Activated CD4-positive, alpha-beta T cell treated with anti-CD3 and anti-CD28 coated beads, Interleukin-2, amount 10 ng/mL, durations not matched to agents 7 days and 5 days (primary cell): ENCODE measurements at regions not wholly inside any gene's neighbourhood (a gene's known extent, or its start where the extent isn't known, plus 50 kb on each side); places are given as distances from the start of the nearest gene placed in this dataset.
"Not testable (repeated sequence)": the region's sequence is repeated elsewhere in the genome, so short reads cannot be mapped to it uniquely, and the experiment has no call there.

Source experiments
- CTCF ChIA-PET: fragments of 350-600 bp; sonication (Branson Sonifier 250); formaldehyde crosslinking; loops from one replicate; lab custom pipeline; 2021; ENCODE audit warnings: antibody characterized with exemption; lab: Charles Lee
- POLR2A ChIA-PET: fragments of 350-600 bp; sonication (Branson Sonifier 250); formaldehyde crosslinking; loops from one replicate; lab custom pipeline; 2021; ENCODE audit warnings: antibody characterized with exemption; lab: Charles Lee
- DNase-seq: peaks from one replicate; pipeline ENCODE4 v3.0.0-alpha.2; 2020
- H3K27ac Mint-ChIP-seq: one replicate; pipeline ENCODE4 v1.8.0; 2021; ENCODE audit warnings: mild to moderate bottlenecking, moderate library complexity, mixed read lengths
- H3K27me3 Mint-ChIP-seq: one replicate; pipeline ENCODE4 v1.8.0; 2021; ENCODE audit warnings: mixed read lengths
- H3K36me3 Mint-ChIP-seq: one replicate; pipeline ENCODE4 v1.8.0; 2021; ENCODE audit warnings: low read depth, mixed read lengths
- H3K4me1 Mint-ChIP-seq: one replicate; pipeline ENCODE4 v1.8.0; 2021; ENCODE audit warnings: mixed read lengths
- H3K4me3 Mint-ChIP-seq: one replicate; pipeline ENCODE4 v1.8.0; 2021; ENCODE audit warnings: mild to moderate bottlenecking, moderate library complexity, mixed read lengths
- H3K9me3 Mint-ChIP-seq: one replicate; pipeline ENCODE4 v1.8.0; 2021; ENCODE audit warnings: mixed read lengths

DNA sequence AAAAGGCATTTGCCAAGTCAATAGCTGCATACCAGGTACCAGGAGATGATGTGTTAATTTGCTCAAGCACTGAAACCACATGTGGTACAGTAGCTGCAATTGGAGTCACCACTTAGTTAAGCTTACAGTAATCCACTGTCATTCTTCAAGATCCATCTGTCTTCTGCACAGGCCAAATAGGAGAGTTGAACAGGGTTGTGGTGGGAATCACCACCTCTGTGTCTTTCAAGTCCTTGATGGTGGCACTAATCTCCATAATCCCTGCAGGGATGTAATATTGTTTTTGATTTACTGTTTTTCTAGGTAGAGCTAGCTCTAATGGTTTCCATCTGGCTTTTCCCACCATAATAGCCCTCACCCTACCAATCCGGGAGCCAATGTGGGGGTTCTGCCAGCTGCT lies 91.9 kb downstream of the FCRL5 start:
- ChIA-PET POLR2A (no interaction called here), CTCF (no interaction called here)
- DNase-seq = no peak
- peaks cover 3% of the 10 kb centered on the region for H3K27me3 Mint-ChIP-seq
- no peaks in the 10 kb centered on the region for H3K9me3 Mint-ChIP-seq
- no peaks in the 10 kb centered on the region for H3K4me1 Mint-ChIP-seq
- H3K27ac Mint-ChIP-seq = no peak overlapping the region
- H3K36me3 Mint-ChIP-seq = no peaks in the 10 kb centered on the region
- H3K4me3 Mint-ChIP-seq = no peak overlapping the region

- Mint-ChIP-seq H3K4me3 (no peak overlapping the region), H3K4me1 (no peaks in the 10 kb centered on the region), H3K27me3 (peaks cover 3% of the 10 kb centered on the region), H3K36me3 (no peaks in the 10 kb centered on the region), H3K27ac (no peak overlapping the region), H3K9me3 (no peaks in the 10 kb centered on the region)
- CTCF ChIA-PET = no interaction called here
- POLR2A ChIA-PET = no interaction called here
- no peak for DNase-seq
Observed at GRCh38 chr1:157457279-157457678, 95.0 kb downstream of the FCRL5 start.

DNA sequence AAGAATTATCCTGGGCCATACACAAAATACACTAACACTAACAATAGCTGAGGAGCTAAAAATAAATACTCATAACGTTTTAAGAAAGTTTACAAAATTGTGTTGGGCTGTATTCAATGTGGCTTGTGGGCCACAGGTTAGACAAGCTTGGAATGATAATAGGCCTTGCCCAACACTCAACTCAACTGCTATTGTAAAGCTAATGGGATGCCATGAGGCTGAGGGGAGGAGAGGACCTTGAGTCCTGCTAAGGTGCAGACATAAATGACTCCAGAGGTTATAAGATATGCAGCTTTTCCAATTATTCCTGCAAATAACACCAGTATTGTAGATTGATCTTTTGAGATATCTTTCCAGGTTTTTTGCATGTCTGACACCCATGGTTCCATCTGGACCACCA lies 97.0 kb downstream of the FCRL5 start:
- ChIA-PET POLR2A (no interaction called here), CTCF (no interaction called here)
- no peak overlapping the region for H3K4me3 Mint-ChIP-seq
- H3K27me3 Mint-ChIP-seq = no peaks in the 10 kb centered on the region
- no peaks in the 10 kb centered on the region for H3K36me3 Mint-ChIP-seq
- DNase-seq = no peak
- no peaks in the 10 kb centered on the region for H3K4me1 Mint-ChIP-seq
- no peak overlapping the region for H3K27ac Mint-ChIP-seq
- H3K9me3 Mint-ChIP-seq = no peaks in the 10 kb centered on the region

GRCh38 chr1:157450106-157450505 lies 102.2 kb downstream of the FCRL5 start:
- H3K4me3 Mint-ChIP-seq = no peak overlapping the region
- no peak for DNase-seq
- H3K27me3 Mint-ChIP-seq = no peaks in the 10 kb centered on the region
- ChIA-PET CTCF (no interaction called here), POLR2A (no interaction called here)
- no peak overlapping the region for H3K27ac Mint-ChIP-seq
- no peaks in the 10 kb centered on the region for H3K36me3 Mint-ChIP-seq
- H3K9me3 Mint-ChIP-seq = no peaks in the 10 kb centered on the region
- no peaks in the 10 kb centered on the region for H3K4me1 Mint-ChIP-seq

DNA sequence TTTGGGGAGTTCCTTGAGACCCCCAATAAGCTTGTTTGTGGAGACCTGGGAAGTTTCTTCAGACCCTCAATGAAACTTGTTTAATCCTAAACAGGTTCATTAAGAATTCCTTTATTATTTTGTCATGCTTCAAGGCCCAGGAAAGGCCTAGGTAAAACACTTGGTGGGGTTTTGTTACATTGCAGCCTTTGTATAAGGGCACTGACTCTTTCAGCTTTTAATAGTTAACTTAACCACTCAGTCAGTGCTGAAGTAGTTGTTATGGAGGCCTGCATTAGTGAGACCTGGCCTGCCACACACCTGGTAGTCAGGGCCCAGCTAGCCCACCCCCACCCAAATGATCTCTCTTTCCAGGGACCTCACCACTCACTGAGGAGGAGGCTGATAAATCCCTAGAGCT lies 103.7 kb downstream of the FCRL5 start:
- no peak for DNase-seq
- no peaks in the 10 kb centered on the region for H3K36me3 Mint-ChIP-seq
- ChIA-PET CTCF (no interaction called here), POLR2A (no interaction called here)
- no peaks in the 10 kb centered on the region for H3K4me1 Mint-ChIP-seq
- H3K9me3 Mint-ChIP-seq = no peaks in the 10 kb centered on the region
- H3K27ac Mint-ChIP-seq = no peak overlapping the region
- H3K27me3 Mint-ChIP-seq = no peaks in the 10 kb centered on the region
- H3K4me3 Mint-ChIP-seq = no peak overlapping the region

- DNase-seq, H3K27ac Mint-ChIP-seq, H3K4me1 Mint-ChIP-seq, POLR2A ChIA-PET, H3K36me3 Mint-ChIP-seq, CTCF ChIA-PET, H3K27me3 Mint-ChIP-seq, H3K9me3 Mint-ChIP-seq, H3K4me3 Mint-ChIP-seq: not testable (repeated sequence)
Observed at GRCh38 chr1:157446356-157446755, 106.0 kb downstream of the FCRL5 start.

GRCh38 chr1:157445616-157446140 lies 106.6 kb downstream of the FCRL5 start:
- H3K4me1 Mint-ChIP-seq, DNase-seq, H3K36me3 Mint-ChIP-seq, H3K4me3 Mint-ChIP-seq, POLR2A ChIA-PET, H3K27ac Mint-ChIP-seq, CTCF ChIA-PET, H3K27me3 Mint-ChIP-seq, H3K9me3 Mint-ChIP-seq: not testable (repeated sequence)

DNA sequence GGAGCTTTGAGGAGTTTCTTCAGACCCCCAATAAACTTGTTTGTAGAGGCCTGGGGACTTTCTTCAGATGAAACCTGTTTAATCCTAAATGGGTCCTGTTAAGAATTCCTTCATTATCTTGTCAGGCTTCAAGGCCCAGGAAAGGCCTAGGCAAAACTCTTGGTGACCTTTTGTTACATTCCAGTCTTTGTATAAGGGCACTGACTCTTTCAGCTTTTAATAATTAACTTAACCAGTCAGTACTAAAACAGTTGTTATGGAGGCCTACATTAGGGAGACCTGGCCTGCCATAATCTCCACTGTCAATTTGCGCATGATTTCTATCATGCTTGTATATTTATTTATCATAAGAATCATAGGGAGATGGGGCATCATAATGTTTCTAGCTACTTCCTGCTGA lies 110.2 kb downstream of the FCRL5 start:
- H3K4me1 Mint-ChIP-seq = no peaks in the 10 kb centered on the region
- H3K27ac Mint-ChIP-seq = no peak overlapping the region
- ChIA-PET CTCF (no interaction called here), POLR2A (no interaction called here)
- H3K9me3 Mint-ChIP-seq = no peaks in the 10 kb centered on the region
- peaks cover 2% of the 10 kb centered on the region for H3K27me3 Mint-ChIP-seq
- no peak for DNase-seq
- no peak overlapping the region for H3K4me3 Mint-ChIP-seq
- H3K36me3 Mint-ChIP-seq = no peaks in the 10 kb centered on the region

GRCh38 chr1:157439302-157439954 lies 112.9 kb downstream of the FCRL5 start:
- H3K9me3 Mint-ChIP-seq = no peaks in the 10 kb centered on the region
- no peak for DNase-seq
- ChIA-PET POLR2A (no interaction called here), CTCF (no interaction called here)
- H3K36me3 Mint-ChIP-seq = no peaks in the 10 kb centered on the region
- no peak overlapping the region for H3K4me3 Mint-ChIP-seq
- H3K4me1 Mint-ChIP-seq = no peaks in the 10 kb centered on the region
- H3K27ac Mint-ChIP-seq = no peak overlapping the region
- peaks cover 7% of the 10 kb centered on the region for H3K27me3 Mint-ChIP-seq

DNA sequence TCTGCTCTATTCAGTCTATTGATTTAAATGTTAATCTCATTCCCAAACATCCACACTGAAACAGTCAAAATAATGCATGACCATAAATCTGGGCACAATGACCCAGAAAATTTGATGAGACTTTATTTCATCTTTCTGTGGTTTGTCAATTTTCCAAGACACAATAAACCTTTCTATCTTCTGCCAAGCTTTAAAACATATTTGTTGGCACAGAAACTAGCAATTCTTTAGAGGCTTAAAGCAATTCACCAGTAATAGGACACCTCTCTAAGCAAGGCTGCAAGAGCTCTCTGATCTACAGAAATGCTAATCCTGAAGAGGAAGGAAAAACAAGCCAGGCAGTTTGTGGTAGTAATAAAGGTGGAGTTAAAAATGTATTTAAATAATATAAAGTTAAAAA lies 113.7 kb downstream of the FCRL5 start:
- POLR2A ChIA-PET = no interaction called here
- CTCF ChIA-PET = interaction anchor here (0.6 kb wide), 1 partner anchor 29 kb away, joined by 5 read pairs; no protein-coding TSS in a partner anchor
- H3K4me3 Mint-ChIP-seq = no peak overlapping the region
- H3K27ac Mint-ChIP-seq = no peak overlapping the region
- DNase-seq = no peak
- H3K36me3 Mint-ChIP-seq = no peaks in the 10 kb centered on the region
- H3K4me1 Mint-ChIP-seq = no peaks in the 10 kb centered on the region
- peaks cover 12% of the 10 kb centered on the region for H3K27me3 Mint-ChIP-seq
- H3K9me3 Mint-ChIP-seq = no peaks in the 10 kb centered on the region

DNA sequence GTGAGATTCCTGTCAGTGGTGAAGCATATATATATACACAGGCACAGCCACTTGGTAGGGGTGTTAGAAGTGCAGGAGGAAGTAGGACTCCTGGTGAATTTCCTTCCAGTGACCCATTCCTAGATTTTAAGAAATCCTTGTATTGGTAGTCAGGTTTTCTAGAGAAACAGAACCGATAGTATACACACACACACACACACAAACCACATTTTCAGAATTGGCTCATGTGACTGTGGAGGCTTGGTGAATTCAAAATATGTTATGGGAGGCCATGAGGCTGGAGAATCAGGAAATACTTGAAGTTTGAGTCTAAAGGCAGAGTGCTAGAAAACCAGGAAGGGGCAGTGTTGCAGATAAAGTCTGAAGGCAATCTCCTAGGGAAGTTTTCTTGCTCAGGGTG lies 114.2 kb downstream of the FCRL5 start:
- no peak for DNase-seq
- no peaks in the 10 kb centered on the region for H3K4me1 Mint-ChIP-seq

GRCh38 chr1:157437296-157437695 lies 115.0 kb downstream of the FCRL5 start:
- ChIA-PET CTCF (no interaction called here), POLR2A (no interaction called here)
- DNase-seq = no peak
- Mint-ChIP-seq H3K27me3 (peaks cover 16% of the 10 kb centered on the region), H3K36me3 (no peaks in the 10 kb centered on the region), H3K9me3 (no peaks in the 10 kb centered on the region), H3K4me3 (no peak overlapping the region), H3K4me1 (no peaks in the 10 kb centered on the region), H3K27ac (no peak overlapping the region)

More for the DNA sequence above, 114.2 kb downstream of the FCRL5 start:
- H3K4me3 Mint-ChIP-seq = no peak overlapping the region
- no peak overlapping the region for H3K27ac Mint-ChIP-seq
- no peaks in the 10 kb centered on the region for H3K9me3 Mint-ChIP-seq
- H3K36me3 Mint-ChIP-seq = no peaks in the 10 kb centered on the region
- H3K27me3 Mint-ChIP-seq = peaks cover 16% of the 10 kb centered on the region
- CTCF ChIA-PET = no interaction called here
- POLR2A ChIA-PET = no interaction called here

DNA sequence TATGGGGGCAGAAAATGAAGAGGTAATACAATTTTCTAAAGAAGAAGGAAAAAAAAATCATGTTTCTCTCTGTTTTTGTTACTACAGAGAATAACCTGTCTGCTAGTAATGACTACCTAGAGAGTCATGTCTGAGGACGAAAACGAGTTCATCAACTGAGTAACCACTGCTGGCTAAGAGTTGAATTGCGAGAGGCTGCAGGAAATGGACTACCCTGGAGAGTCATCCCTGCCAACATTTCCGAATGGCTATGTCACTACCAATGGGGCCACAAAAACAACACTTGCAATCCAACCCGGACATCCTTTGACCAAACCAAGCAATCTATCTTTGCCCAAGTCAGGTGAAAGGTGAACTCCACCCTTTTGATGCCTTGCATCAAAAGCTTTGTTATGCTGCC lies 120.6 kb downstream of the FCRL5 start:
- no peak overlapping the region for H3K4me3 Mint-ChIP-seq
- H3K27me3 Mint-ChIP-seq = peaks cover 14% of the 10 kb centered on the region
- ChIA-PET CTCF (no interaction called here), POLR2A (no interaction called here)
- no peaks in the 10 kb centered on the region for H3K36me3 Mint-ChIP-seq
- no peaks in the 10 kb centered on the region for H3K4me1 Mint-ChIP-seq
- no peaks in the 10 kb centered on the region for H3K9me3 Mint-ChIP-seq
- no peak overlapping the region for H3K27ac Mint-ChIP-seq
- no peak for DNase-seq
